NCI-H1105 (cell line): ENCODE measurements at regions not wholly inside any gene's neighbourhood (a gene's known extent, or its start where the extent isn't known, plus 50 kb on each side); places are given as distances from the start of the nearest gene placed in this dataset.
"Not testable (repeated sequence)": the region's sequence is repeated elsewhere in the genome, so short reads cannot be mapped to it uniquely, and the experiment has no call there.

Source experiments
- DNase-seq: peaks from one replicate; lab custom pipeline; 2025; lab: John Stamatoyannopoulos, UW

- DNase-seq, result peak; percentile 26
These were observed 104.1 kb upstream of the TMPRSS2 start for GRCh38 chr21:41611966-41612606.

- DNase-seq, result no peak
These were observed 103.5 kb upstream of the TMPRSS2 start for GRCh38 chr21:41611441-41611840.

GRCh38 chr21:41610840-41611115, 102.8 kb upstream of the TMPRSS2 start:
- DNase-seq, result not testable (repeated sequence)

GRCh38 chr21:41610042-41610839, 102.3 kb upstream of the TMPRSS2 start:
- DNase-seq, result peak; percentile 1

- no peak for DNase-seq
These were observed 98.7 kb upstream of the TMPRSS2 start for GRCh38 chr21:41606706-41607105.

GRCh38 chr21:41605934-41606285, 98.0 kb upstream of the TMPRSS2 start:
- no peak for DNase-seq

- no peak for DNase-seq
These were observed 97.4 kb upstream of the TMPRSS2 start for GRCh38 chr21:41605178-41605933.

GRCh38 chr21:41604583-41605041, 96.7 kb upstream of the TMPRSS2 start:
- no peak for DNase-seq

GRCh38 chr21:41603476-41603875, 95.5 kb upstream of the TMPRSS2 start:
- no peak for DNase-seq

- DNase-seq, result no peak
These were observed 94.6 kb upstream of the TMPRSS2 start for GRCh38 chr21:41602531-41602930.

- DNase-seq, result no peak
These were observed 93.8 kb upstream of the TMPRSS2 start for GRCh38 chr21:41601573-41602368.

- DNase-seq, result no peak
These were observed 93.1 kb upstream of the TMPRSS2 start for GRCh38 chr21:41600961-41601572.

- DNase-seq, result no peak
These were observed 92.6 kb upstream of the TMPRSS2 start for GRCh38 chr21:41600556-41600955.

GRCh38 chr21:41600116-41600515, 92.2 kb upstream of the TMPRSS2 start:
- no peak for DNase-seq

- no peak for DNase-seq
These were observed 90.8 kb upstream of the TMPRSS2 start for GRCh38 chr21:41598561-41599431.

GRCh38 chr21:41597811-41598231, 89.9 kb upstream of the TMPRSS2 start:
- DNase-seq, result no peak

GRCh38 chr21:41597227-41597626, 89.3 kb upstream of the TMPRSS2 start:
- no peak for DNase-seq

- DNase-seq, result no peak
These were observed 88.4 kb upstream of the TMPRSS2 start for GRCh38 chr21:41596241-41596925.

- no peak for DNase-seq
These were observed 86.3 kb upstream of the TMPRSS2 start for GRCh38 chr21:41594268-41594667.

- DNase-seq, result no peak
These were observed 85.8 kb upstream of the TMPRSS2 start for GRCh38 chr21:41593760-41594138.
